Sigmoid colon (tissue), 4 donors: ENCODE measurements at regions not wholly inside any gene's neighbourhood (a gene's known extent, or its start where the extent isn't known, plus 50 kb on each side); places are given as distances from the start of the nearest gene placed in this dataset.

Experiments used
- POLR2A ChIP-seq, 2 donors: fragments of 450-650 bp; IDR thresholded peaks; one replicate each; pipeline ENCODE4 v1.6.1; 2016; ENCODE audit warnings: antibody characterized with exemption in 2 of 2, mild to moderate bottlenecking in 2 of 2, moderate library complexity in 2 of 2
- POLR2AphosphoS5 ChIP-seq, 4 donors: sonication (generic); formaldehyde crosslinking; IDR thresholded peaks; one replicate each; pipeline ENCODE4 v1.6.1; 2017; ENCODE audit warnings: antibody characterized with exemption in 4 of 4
- TF ChIP-seq, protein P1 (sequence below), 4 experiments: fragments of 450-650 bp in 3 of 4; fragments of 200-600 bp in 1 of 4; IDR thresholded peaks; one replicate each; pipeline ENCODE4 v1.5.1; 2016 to 2019; ENCODE audit warnings: antibody characterized with exemption in 4 of 4, mild to moderate bottlenecking in 3 of 4, moderate library complexity in 2 of 4

DNA sequence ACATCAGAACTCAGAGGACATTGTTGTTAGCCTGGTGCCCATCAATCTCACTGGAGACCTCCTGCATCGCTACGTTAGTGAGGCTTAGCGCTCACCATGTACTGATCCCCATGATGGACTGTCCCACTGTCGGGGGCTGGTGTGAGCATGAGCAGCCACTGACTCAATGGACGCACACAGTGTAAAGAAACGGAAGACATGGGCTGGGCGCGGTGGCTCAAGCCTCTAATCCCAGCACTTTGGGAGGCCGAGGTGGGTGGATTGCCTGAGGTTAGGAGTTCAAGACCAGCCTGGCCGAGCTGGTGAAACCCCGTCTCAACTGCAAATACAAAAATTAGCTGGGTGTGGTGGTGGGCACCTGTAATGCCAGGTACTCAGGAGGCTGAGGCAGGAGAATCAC is 112.9 kb downstream of the CRYBB2 start:
- TF ChIP-seq, protein P1, sequence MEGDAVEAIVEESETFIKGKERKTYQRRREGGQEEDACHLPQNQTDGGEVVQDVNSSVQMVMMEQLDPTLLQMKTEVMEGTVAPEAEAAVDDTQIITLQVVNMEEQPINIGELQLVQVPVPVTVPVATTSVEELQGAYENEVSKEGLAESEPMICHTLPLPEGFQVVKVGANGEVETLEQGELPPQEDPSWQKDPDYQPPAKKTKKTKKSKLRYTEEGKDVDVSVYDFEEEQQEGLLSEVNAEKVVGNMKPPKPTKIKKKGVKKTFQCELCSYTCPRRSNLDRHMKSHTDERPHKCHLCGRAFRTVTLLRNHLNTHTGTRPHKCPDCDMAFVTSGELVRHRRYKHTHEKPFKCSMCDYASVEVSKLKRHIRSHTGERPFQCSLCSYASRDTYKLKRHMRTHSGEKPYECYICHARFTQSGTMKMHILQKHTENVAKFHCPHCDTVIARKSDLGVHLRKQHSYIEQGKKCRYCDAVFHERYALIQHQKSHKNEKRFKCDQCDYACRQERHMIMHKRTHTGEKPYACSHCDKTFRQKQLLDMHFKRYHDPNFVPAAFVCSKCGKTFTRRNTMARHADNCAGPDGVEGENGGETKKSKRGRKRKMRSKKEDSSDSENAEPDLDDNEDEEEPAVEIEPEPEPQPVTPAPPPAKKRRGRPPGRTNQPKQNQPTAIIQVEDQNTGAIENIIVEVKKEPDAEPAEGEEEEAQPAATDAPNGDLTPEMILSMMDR (IDR thresholded peaks at IDR 0.05) = no peak
- TF ChIP-seq POLR2A (IDR thresholded peaks at IDR 0.05) = no peak
- TF ChIP-seq POLR2AphosphoS5 (IDR thresholded peaks at IDR 0.05) = no peak
